ENCODE measurements at regions not wholly inside any gene's neighbourhood (a gene's known extent, or its start where the extent isn't known, plus 50 kb on each side); places are given as distances from the start of the nearest gene placed in this dataset.

- DNase-seq (ENCODE audit: insufficient read length) (no peak), FAIRE-seq (no peak)
- TF ChIP-seq POLR2A (IDR thresholded peaks at IDR 0.05; ENCODE audit: low read depth, low read length) (no peak), POLR2AphosphoS5 (IDR thresholded peaks at IDR 0.05; ENCODE audit: low read depth, low read length) (no peak), TAF1 (IDR thresholded peaks at IDR 0.05; ENCODE audit: borderline replicate concordance, low read depth, low read length) (no peak)
Measured at GRCh38 chr9:13505797-13506196, 226.3 kb upstream of the MPDZ start.

GRCh38 chr9:13503599-13503998 lies 224.1 kb upstream of the MPDZ start:
- TF ChIP-seq TAF1 (IDR thresholded peaks at IDR 0.05; ENCODE audit: borderline replicate concordance, low read depth, low read length), result no peak
- no peak for TF ChIP-seq POLR2AphosphoS5 (IDR thresholded peaks at IDR 0.05; ENCODE audit: low read depth, low read length)
- no peak for TF ChIP-seq POLR2A (IDR thresholded peaks at IDR 0.05; ENCODE audit: low read depth, low read length)
- FAIRE-seq, result no peak
- DNase-seq (ENCODE audit: insufficient read length), result no peak

GRCh38 chr9:13502484-13502883 lies 223.0 kb upstream of the MPDZ start:
- no peak for DNase-seq (ENCODE audit: insufficient read length)
- FAIRE-seq, result no peak
- no peak for TF ChIP-seq TAF1 (IDR thresholded peaks at IDR 0.05; ENCODE audit: borderline replicate concordance, low read depth, low read length)

- TF ChIP-seq POLR2A (IDR thresholded peaks at IDR 0.05; ENCODE audit: low read depth, low read length) (no peak), TAF1 (IDR thresholded peaks at IDR 0.05; ENCODE audit: borderline replicate concordance, low read depth, low read length) (no peak), POLR2AphosphoS5 (IDR thresholded peaks at IDR 0.05; ENCODE audit: low read depth, low read length) (no peak)
- DNase-seq (ENCODE audit: insufficient read length) (no peak), FAIRE-seq (no peak)
Measured at GRCh38 chr9:13501018-13501417, 221.5 kb upstream of the MPDZ start.

- DNase-seq (ENCODE audit: insufficient read length), result no peak
- TF ChIP-seq POLR2A (IDR thresholded peaks at IDR 0.05; ENCODE audit: low read depth, low read length) (no peak), TAF1 (IDR thresholded peaks at IDR 0.05; ENCODE audit: borderline replicate concordance, low read depth, low read length) (no peak), POLR2AphosphoS5 (IDR thresholded peaks at IDR 0.05; ENCODE audit: low read depth, low read length) (no peak)
- no peak for FAIRE-seq
Measured at GRCh38 chr9:13500034-13500433, 220.5 kb upstream of the MPDZ start.

GRCh38 chr9:13493697-13494096 lies 214.2 kb upstream of the MPDZ start:
- TF ChIP-seq POLR2A (IDR thresholded peaks at IDR 0.05; ENCODE audit: low read depth, low read length) (no peak), TAF1 (IDR thresholded peaks at IDR 0.05; ENCODE audit: borderline replicate concordance, low read depth, low read length) (no peak), POLR2AphosphoS5 (IDR thresholded peaks at IDR 0.05; ENCODE audit: low read depth, low read length) (no peak)
- FAIRE-seq, result no peak
- no peak for DNase-seq (ENCODE audit: insufficient read length)

GRCh38 chr9:13491493-13492424 lies 212.3 kb upstream of the MPDZ start:
- FAIRE-seq (no peak), DNase-seq (ENCODE audit: insufficient read length) (no peak)
- no peak for TF ChIP-seq POLR2A (IDR thresholded peaks at IDR 0.05; ENCODE audit: low read depth, low read length)
- no peak for TF ChIP-seq POLR2AphosphoS5 (IDR thresholded peaks at IDR 0.05; ENCODE audit: low read depth, low read length)
- TF ChIP-seq TAF1 (IDR thresholded peaks at IDR 0.05; ENCODE audit: borderline replicate concordance, low read depth, low read length), result no peak

- DNase-seq (ENCODE audit: insufficient read length), result no peak
- TF ChIP-seq TAF1 (IDR thresholded peaks at IDR 0.05; ENCODE audit: borderline replicate concordance, low read depth, low read length), result no peak
- no peak for TF ChIP-seq POLR2A (IDR thresholded peaks at IDR 0.05; ENCODE audit: low read depth, low read length)
- no peak for TF ChIP-seq POLR2AphosphoS5 (IDR thresholded peaks at IDR 0.05; ENCODE audit: low read depth, low read length)
- no peak for FAIRE-seq
Measured at GRCh38 chr9:13491138-13491492, 211.6 kb upstream of the MPDZ start.

- FAIRE-seq, result no peak
- no peak for TF ChIP-seq POLR2A (IDR thresholded peaks at IDR 0.05; ENCODE audit: low read depth, low read length)
- TF ChIP-seq POLR2AphosphoS5 (IDR thresholded peaks at IDR 0.05; ENCODE audit: low read depth, low read length), result no peak
- no peak for TF ChIP-seq TAF1 (IDR thresholded peaks at IDR 0.05; ENCODE audit: borderline replicate concordance, low read depth, low read length)
- DNase-seq (ENCODE audit: insufficient read length), result no peak
Measured at GRCh38 chr9:13487936-13488335, 208.4 kb upstream of the MPDZ start.

GRCh38 chr9:13487498-13487897 lies 208.0 kb upstream of the MPDZ start:
- DNase-seq (ENCODE audit: insufficient read length), result no peak
- TF ChIP-seq POLR2AphosphoS5 (IDR thresholded peaks at IDR 0.05; ENCODE audit: low read depth, low read length) (no peak), POLR2A (IDR thresholded peaks at IDR 0.05; ENCODE audit: low read depth, low read length) (no peak), TAF1 (IDR thresholded peaks at IDR 0.05; ENCODE audit: borderline replicate concordance, low read depth, low read length) (no peak)
- no peak for FAIRE-seq

- FAIRE-seq (no peak), DNase-seq (ENCODE audit: insufficient read length) (no peak)
- TF ChIP-seq POLR2AphosphoS5 (IDR thresholded peaks at IDR 0.05; ENCODE audit: low read depth, low read length) (no peak), POLR2A (IDR thresholded peaks at IDR 0.05; ENCODE audit: low read depth, low read length) (no peak), TAF1 (IDR thresholded peaks at IDR 0.05; ENCODE audit: borderline replicate concordance, low read depth, low read length) (no peak)
Measured at GRCh38 chr9:13487071-13487470, 207.6 kb upstream of the MPDZ start.

GRCh38 chr9:13485068-13485596 lies 205.6 kb upstream of the MPDZ start:
- FAIRE-seq, result no peak
- DNase-seq (ENCODE audit: insufficient read length), result no peak
- no peak for TF ChIP-seq TAF1 (IDR thresholded peaks at IDR 0.05; ENCODE audit: borderline replicate concordance, low read depth, low read length)
- TF ChIP-seq POLR2A (IDR thresholded peaks at IDR 0.05; ENCODE audit: low read depth, low read length), result no peak
- TF ChIP-seq POLR2AphosphoS5 (IDR thresholded peaks at IDR 0.05; ENCODE audit: low read depth, low read length), result no peak

All from GM12892 (cell line).